ENCODE measurements at regions not wholly inside any gene's neighbourhood (a gene's known extent, or its start where the extent isn't known, plus 50 kb on each side); places are given as distances from the start of the nearest gene placed in this dataset.
"Not testable (repeated sequence)": the region's sequence is repeated elsewhere in the genome, so short reads cannot be mapped to it uniquely, and the experiment has no call there.

DNA sequence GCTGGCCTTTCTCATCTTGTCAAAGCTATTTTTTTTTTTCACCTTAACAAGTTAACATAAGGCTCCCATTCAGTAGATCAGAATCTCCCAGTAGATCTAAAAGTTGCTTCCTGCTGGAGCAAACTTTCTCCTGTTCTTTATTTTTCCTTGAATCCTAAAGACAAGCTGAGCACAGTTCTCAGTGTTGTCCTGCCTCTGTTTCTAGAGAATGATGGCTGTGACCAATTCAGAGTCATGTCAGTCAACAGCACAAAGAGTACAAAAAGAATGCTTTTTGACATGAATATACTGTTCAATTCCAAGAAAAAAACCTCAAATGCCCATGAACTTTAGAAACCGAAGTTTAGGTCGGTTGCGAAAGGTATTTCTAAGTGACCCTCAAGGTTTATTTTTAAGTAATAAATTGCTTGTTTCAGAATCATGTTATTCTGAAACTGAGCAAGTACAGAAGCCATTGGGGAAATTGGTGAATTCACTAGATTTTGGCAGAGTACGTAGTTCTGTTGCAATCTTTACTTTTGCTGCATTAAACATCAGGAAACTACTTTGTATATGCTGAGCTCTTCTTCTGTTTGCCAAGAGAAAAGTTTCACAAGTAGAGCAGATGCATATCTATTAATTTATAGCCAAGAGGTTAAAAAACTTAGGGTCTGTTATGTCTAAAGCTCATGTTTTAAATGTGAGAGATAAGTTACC lies 161.7 kb upstream of the RPS23 start:
- H3K9me3 ChIP-seq (replicated peaks), result no peaks in the 10 kb centered on the region
- H3K27me3 ChIP-seq (replicated peaks), result no peaks in the 10 kb centered on the region
- H3K4me3 ChIP-seq, result no peak overlapping the region
- no peaks in the 10 kb centered on the region for H3K4me1 ChIP-seq (replicated peaks)
- no peak for DNase-seq (ENCODE audit: low read depth in 1 of 2, low spot score in 2 of 2)
- H3K36me3 ChIP-seq, result no peaks in the 10 kb centered on the region
- H3K27ac ChIP-seq, result no peak overlapping the region

GRCh38 chr5:82437565-82437964 lies 159.4 kb upstream of the RPS23 start:
- not testable (repeated sequence) for DNase-seq (ENCODE audit: low read depth in 1 of 2, low spot score in 2 of 2); H3K4me1 ChIP-seq (replicated peaks); H3K4me3 ChIP-seq; H3K27ac ChIP-seq; H3K36me3 ChIP-seq; H3K9me3 ChIP-seq (replicated peaks); H3K27me3 ChIP-seq (replicated peaks)

DNA sequence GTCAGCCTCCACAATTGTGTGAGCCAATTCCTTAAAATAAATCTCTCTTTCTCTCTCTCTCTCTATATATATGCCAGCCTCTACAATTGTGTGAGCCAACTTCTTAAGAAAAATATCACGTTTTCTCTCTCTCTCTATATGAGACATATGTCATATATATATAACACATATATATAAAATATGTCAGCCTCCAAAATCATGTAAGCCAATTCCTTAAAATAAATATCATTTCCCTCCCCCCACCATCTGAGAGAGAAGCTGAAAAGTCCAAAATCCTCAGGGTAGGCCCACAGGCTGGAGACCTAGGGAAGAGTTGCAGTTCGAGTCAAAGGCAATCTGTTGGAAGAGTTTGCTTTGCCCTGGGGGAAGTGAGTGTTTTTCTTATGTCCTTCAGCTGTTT lies 158.1 kb upstream of the RPS23 start:
- Histone ChIP-seq H3K9me3 (replicated peaks) (no peaks in the 10 kb centered on the region), H3K36me3 (no peaks in the 10 kb centered on the region), H3K4me1 (replicated peaks) (no peaks in the 10 kb centered on the region), H3K27ac (no peak overlapping the region), H3K27me3 (replicated peaks) (no peaks in the 10 kb centered on the region), H3K4me3 (no peak overlapping the region)
- DNase-seq (ENCODE audit: low read depth in 1 of 2, low spot score in 2 of 2), result no peak

GRCh38 chr5:82434696-82435660 lies 156.8 kb upstream of the RPS23 start:
- not testable (repeated sequence) for H3K27me3 ChIP-seq (replicated peaks); DNase-seq (ENCODE audit: low read depth in 1 of 2, low spot score in 2 of 2); H3K4me3 ChIP-seq; H3K4me1 ChIP-seq (replicated peaks); H3K36me3 ChIP-seq; H3K27ac ChIP-seq; H3K9me3 ChIP-seq (replicated peaks)

GRCh38 chr5:82426464-82427154 lies 148.5 kb upstream of the RPS23 start:
- Histone ChIP-seq H3K9me3 (replicated peaks) (no peaks in the 10 kb centered on the region), H3K4me1 (replicated peaks) (no peaks in the 10 kb centered on the region; the same call in 1 of the 2 replicates), H3K27ac (no peak overlapping the region), H3K4me3 (no peak overlapping the region), H3K36me3 (no peaks in the 10 kb centered on the region), H3K27me3 (replicated peaks) (no peaks in the 10 kb centered on the region)
- no peak for DNase-seq (ENCODE audit: low read depth in 1 of 2, low spot score in 2 of 2)

GRCh38 chr5:82425591-82425990 lies 147.4 kb upstream of the RPS23 start:
- no peak overlapping the region for H3K4me3 ChIP-seq
- H3K27ac ChIP-seq, result no peak overlapping the region
- no peaks in the 10 kb centered on the region for H3K9me3 ChIP-seq (replicated peaks)
- H3K36me3 ChIP-seq, result no peaks in the 10 kb centered on the region
- no peaks in the 10 kb centered on the region for H3K27me3 ChIP-seq (replicated peaks)
- no peak for DNase-seq (ENCODE audit: low read depth in 1 of 2, low spot score in 2 of 2)
- H3K4me1 ChIP-seq (replicated peaks), result peaks cover 8% of the 10 kb centered on the region

DNA sequence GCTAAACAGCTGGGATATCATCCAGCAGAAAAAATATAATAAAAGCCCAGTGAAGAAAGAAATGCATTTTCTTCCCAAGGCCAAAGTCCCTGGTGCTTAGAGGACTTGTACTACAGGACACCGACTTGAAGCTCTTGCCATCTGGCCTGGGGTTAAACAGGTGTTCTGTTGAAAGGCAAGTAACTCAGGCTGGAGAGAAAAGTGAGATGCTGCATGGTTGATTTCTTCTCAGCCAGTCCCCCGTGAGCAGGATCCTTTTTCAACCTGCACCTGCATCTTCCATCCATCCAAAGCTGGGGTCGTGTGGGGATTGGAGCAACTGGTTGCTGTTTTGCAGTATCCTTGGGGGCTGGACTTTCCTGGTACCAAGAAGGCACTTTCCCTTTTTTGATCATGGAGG lies 146.1 kb upstream of the RPS23 start:
- Histone ChIP-seq H3K27me3 (replicated peaks) (no peaks in the 10 kb centered on the region), H3K36me3 (no peaks in the 10 kb centered on the region), H3K27ac (no peak overlapping the region), H3K9me3 (replicated peaks) (no peaks in the 10 kb centered on the region), H3K4me1 (replicated peaks) (peaks cover 11% of the 10 kb centered on the region), H3K4me3 (no peak overlapping the region)
- no peak for DNase-seq (ENCODE audit: low read depth in 1 of 2, low spot score in 2 of 2)

DNA sequence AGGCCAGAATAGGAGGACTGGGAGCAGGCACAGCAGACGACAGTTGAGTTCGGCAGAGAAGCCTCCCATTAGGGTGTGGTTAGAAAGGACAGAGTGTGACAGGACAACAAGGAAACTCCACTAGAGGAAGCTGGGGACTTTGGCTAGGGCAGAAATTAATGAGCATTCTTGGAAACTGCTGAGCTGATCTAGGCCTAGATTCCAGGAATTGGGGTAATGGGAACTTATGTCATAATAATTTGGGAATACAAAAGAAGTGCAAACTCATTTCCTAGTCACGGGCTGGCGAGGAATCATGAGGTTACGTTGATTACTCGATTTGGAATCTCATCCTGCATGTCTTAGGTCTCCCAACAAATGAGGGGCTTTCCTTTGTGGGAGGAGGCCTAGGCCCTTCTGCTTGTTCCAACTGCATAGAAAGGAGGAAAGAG lies 144.6 kb upstream of the RPS23 start:
- no peak overlapping the region for H3K4me3 ChIP-seq
- H3K36me3 ChIP-seq, result no peaks in the 10 kb centered on the region
- no peaks in the 10 kb centered on the region for H3K27me3 ChIP-seq (replicated peaks)
- H3K27ac ChIP-seq, result no peak overlapping the region
- H3K4me1 ChIP-seq (replicated peaks), result peaks cover 17% of the 10 kb centered on the region
- H3K9me3 ChIP-seq (replicated peaks), result no peaks in the 10 kb centered on the region
- DNase-seq (ENCODE audit: low read depth in 1 of 2, low spot score in 2 of 2), result no peak

DNA sequence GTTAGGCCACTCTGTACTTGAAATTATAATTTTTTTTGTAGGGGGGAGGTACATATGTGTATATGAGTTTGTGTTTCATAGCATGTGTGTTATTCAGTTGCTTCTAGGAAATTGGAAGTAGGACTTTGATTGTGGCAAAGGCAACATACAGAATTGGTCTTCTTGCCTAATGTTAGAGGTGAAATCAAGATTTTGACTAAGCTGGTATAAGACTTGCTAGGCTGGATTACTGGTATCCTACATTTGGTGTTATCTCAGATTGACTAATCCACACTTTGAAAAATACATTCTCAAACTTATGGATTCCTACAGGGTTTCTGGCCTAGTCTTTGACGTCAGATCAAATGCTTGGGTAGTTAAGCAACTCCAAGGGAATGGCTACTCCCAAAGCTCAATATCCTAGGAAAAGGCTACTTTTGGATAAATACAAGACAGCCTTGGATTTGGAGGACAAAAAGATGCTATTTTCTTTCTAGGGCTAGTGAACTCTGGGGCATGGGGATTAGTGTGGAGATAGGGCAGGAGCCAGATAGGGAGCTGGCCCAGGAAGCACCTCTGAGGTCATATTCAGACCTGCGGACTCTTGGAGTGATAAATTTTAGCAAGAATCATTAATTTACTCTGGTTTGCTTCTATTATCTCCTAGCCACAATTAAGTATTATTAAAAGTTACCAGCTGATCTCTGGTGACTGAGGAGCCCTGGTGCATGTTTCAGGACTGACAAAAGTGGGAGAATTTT lies 144.0 kb upstream of the RPS23 start:
- Histone ChIP-seq H3K4me1 (replicated peaks) (peaks cover 17% of the 10 kb centered on the region), H3K9me3 (replicated peaks) (no peaks in the 10 kb centered on the region), H3K27ac (no peak overlapping the region), H3K36me3 (no peaks in the 10 kb centered on the region), H3K27me3 (replicated peaks) (no peaks in the 10 kb centered on the region), H3K4me3 (no peak overlapping the region)
- DNase-seq (ENCODE audit: low read depth in 1 of 2, low spot score in 2 of 2), result no peak

- peak; percentile 52 to 70 for DNase-seq (ENCODE audit: low read depth in 1 of 2, low spot score in 2 of 2)
- Histone ChIP-seq H3K27me3 (replicated peaks) (no peaks in the 10 kb centered on the region), H3K4me3 (no peak overlapping the region), H3K27ac (no peak overlapping the region), H3K9me3 (replicated peaks) (no peaks in the 10 kb centered on the region), H3K36me3 (no peaks in the 10 kb centered on the region), H3K4me1 (replicated peaks) (peaks cover 17% of the 10 kb centered on the region)
Observed at GRCh38 chr5:82421119-82421518, 143.0 kb upstream of the RPS23 start.

DNA sequence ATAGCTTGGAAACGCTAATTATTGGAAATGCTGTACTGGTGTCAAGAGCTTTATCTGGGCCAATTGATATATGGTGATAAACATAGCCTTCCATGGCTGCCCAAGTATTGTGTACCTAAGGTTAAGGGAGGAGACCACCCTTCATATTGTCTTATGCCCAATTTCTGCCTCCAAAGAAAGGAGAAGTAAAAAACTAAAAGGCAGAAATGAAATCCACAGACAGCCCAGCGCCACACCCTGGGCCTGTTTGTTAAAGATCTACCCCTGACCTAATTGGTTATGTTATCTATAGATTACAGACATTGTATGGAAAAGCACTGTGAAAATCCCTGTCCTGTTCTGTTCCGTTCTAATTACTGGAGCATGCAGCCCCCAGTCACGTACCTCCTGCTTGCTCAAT lies 142.4 kb upstream of the RPS23 start:
- peaks cover 17% of the 10 kb centered on the region for H3K4me1 ChIP-seq (replicated peaks)
- not testable (repeated sequence) for H3K4me3 ChIP-seq; H3K27me3 ChIP-seq (replicated peaks); H3K27ac ChIP-seq; DNase-seq (ENCODE audit: low read depth in 1 of 2, low spot score in 2 of 2); H3K36me3 ChIP-seq; H3K9me3 ChIP-seq (replicated peaks)

DNA sequence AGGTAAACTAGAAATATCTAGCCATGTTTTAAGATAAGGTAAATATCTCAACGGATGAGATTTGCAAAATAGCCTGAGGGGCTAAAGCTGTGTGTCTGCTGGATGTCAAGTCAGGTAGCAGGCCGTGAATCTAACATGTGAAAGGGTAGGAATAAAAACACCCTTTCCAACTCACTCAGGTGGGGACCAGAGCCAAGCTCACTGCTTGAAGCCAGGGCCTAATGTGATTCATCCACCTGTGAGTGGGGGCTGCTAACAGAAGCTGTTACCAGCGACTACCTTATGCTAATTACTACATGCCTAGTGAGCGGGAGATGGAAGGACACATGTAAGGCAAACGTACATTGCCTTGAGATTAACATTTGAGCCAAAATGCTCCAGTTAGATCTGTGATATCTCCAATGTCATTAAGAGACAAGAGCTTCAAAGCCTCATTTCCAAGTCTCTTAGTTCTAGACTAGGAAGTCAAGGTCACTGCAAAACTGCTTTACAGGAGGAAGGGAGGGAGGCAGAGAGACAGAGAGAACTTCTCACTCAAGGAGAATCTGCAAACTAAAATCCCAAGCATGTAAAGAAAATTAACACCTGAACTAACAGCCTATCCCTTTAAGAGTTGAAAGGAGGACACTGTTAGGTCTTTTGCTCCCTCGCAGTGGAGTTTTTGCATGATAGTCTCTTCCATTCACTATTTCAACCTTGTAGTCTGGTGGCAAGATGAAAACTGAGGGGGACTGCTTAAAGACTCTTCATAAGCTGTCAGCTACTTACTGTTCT lies 141.6 kb upstream of the RPS23 start:
- H3K27ac ChIP-seq, result no peak overlapping the region
- H3K27me3 ChIP-seq (replicated peaks), result no peaks in the 10 kb centered on the region
- H3K4me1 ChIP-seq (replicated peaks), result peaks cover 17% of the 10 kb centered on the region
- H3K4me3 ChIP-seq, result no peak overlapping the region
- DNase-seq (ENCODE audit: low read depth in 1 of 2, low spot score in 2 of 2), result no peak
- H3K9me3 ChIP-seq (replicated peaks), result no peaks in the 10 kb centered on the region
- no peaks in the 10 kb centered on the region for H3K36me3 ChIP-seq

DNA sequence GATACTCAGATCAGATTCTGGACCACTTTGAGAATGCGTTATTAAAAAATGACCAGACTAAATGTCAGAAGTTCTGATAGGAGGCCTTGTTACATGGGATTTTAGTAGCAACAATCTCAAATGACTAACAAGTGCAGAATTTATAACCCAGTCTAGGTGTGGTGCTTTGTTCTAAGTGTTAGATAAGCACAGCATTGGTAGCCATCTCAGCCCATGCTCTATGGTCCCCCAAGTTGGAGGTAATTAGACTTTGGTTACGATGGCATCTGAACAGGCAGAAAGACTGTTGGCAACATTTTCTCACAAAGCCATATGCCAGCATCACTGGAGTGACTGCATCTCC lies 140.4 kb upstream of the RPS23 start:
- Histone ChIP-seq H3K27ac (no peak overlapping the region), H3K27me3 (replicated peaks) (no peaks in the 10 kb centered on the region), H3K36me3 (no peaks in the 10 kb centered on the region), H3K4me3 (no peak overlapping the region), H3K9me3 (replicated peaks) (no peaks in the 10 kb centered on the region), H3K4me1 (replicated peaks) (peaks cover 26% of the 10 kb centered on the region)
- DNase-seq (ENCODE audit: low read depth in 1 of 2, low spot score in 2 of 2), result no peak

Measured in SJSA1 (cell line).